Hematopoietic multipotent progenitor cell treated with erythropoietin and hydrocortisone succinate and interleukin-3 and kit ligand, for 15 days (in vitro differentiated cells): ENCODE measurements at regions not wholly inside any gene's neighbourhood (a gene's known extent, or its start where the extent isn't known, plus 50 kb on each side); places are given as distances from the start of the nearest gene placed in this dataset.
"Not testable (repeated sequence)": the region's sequence is repeated elsewhere in the genome, so short reads cannot be mapped to it uniquely, and the experiment has no call there.

ENCODE experiments used
- DNase-seq: peaks from one replicate; pipeline ENCODE4 v3.0.0-alpha.2; 2015; ENCODE audit warnings: low spot score

DNA sequence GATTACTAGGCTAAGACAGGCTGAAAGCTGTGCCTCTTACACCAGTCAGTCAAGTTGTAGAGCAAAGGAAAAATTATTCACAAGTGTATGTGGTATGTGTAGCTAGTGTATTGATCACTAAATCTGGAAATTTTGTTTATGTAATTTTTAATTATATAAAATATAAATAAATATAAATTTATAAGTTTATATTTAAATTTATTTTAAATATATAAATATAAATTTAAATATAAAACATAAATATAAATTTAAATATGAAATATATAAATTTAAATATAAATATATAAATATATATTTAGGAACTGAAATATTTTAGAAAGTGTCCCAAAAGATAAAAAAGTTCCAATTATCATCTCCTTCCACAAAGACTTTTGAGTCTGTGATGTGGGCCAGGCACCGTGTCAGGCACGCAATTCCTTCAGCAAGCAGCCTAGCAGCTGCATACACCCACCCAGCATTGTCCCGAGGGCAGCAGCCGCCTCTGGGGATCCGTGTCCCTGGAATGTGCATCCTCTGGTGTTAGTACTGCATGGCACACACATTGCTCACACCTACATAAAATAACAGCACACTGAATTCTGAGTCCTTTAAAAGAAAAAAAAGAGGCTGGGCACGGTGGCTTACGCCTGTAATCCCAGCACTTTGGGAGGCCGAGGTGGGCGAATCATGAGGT is 1098.0 kb downstream of the BRD1 start:
- no peak for DNase-seq

DNA sequence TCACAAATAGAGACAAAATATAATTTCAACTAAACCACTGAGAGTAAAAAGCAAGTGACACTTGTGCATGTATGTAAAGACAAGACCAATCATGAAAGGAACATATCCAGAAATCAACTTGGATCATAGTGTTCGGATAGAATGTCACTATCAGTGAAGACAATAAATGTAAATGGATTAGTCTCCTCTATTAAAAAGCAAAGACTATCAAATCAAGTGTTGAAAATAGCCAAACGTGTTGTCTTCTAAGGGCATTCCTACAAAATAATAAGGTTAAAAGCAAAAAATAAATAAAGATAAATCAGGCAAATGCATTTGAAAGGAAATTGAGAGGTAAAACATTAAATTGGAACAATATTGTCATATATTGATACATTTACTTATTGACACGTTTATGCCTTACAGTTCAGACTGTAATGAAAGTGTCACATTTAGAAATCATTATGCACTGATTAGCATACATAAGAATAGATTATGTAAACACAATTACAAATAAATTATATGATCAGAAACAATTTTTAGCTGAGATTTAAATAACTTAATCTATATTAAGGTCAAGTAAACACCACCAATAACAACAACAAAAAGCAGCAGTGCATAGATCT is 1100.1 kb downstream of the BRD1 start:
- no peak for DNase-seq

DNA sequence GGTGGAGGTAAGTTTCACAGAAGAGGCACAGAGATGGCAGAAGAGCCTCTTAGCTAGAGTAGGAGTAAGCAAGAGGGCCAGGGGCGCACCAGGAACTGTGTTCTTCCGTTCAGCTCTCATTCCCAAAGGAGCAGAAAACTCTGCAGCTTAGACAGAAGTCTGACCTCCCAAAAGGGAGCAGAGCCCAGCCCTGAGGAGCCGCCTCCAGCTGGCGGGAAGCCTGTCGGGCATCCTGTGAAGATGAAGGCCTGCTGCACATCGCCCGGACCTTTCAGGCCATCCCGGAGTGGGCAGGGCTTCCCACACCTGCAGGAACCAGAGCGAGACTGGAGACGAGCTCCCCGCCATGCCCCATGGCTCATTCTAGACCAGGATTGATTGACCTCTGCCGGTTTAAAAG is 1102.8 kb downstream of the BRD1 start:
- DNase-seq, result no peak

DNA sequence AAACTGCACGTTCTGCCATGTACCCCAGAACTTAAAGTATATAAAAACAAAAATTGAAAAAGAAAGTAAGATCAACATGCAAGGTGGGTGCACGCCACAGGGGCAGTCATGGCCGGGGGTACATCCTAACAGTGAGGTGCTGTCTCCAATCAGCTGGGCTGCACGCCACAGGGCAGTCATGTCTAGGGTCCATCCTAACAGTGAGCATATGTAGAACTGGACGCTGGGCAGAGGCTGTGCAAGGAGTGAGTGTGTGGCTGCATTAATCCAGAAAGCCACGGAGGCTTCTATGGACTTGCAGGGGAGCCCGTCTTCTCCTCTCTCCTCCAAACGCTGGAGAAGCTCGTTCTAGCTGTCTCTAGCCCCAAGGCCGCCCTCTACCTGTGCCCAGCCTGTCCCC is 1105.0 kb downstream of the BRD1 start:
- no peak for DNase-seq

DNA sequence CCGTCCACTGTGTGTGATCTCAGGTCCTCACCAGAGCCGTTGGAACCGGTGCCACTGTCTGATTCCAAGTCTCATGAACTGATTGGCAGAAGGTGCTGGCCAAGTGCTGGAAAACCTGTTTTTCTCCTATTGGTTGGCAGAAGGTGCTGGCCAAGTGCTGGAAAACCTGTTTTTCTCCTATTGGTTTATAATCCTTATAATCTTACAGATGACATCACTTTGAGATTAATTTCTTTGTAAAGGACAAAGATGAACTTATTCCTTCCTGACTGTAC is 1106.3 kb downstream of the BRD1 start:
- no peak for DNase-seq

DNA sequence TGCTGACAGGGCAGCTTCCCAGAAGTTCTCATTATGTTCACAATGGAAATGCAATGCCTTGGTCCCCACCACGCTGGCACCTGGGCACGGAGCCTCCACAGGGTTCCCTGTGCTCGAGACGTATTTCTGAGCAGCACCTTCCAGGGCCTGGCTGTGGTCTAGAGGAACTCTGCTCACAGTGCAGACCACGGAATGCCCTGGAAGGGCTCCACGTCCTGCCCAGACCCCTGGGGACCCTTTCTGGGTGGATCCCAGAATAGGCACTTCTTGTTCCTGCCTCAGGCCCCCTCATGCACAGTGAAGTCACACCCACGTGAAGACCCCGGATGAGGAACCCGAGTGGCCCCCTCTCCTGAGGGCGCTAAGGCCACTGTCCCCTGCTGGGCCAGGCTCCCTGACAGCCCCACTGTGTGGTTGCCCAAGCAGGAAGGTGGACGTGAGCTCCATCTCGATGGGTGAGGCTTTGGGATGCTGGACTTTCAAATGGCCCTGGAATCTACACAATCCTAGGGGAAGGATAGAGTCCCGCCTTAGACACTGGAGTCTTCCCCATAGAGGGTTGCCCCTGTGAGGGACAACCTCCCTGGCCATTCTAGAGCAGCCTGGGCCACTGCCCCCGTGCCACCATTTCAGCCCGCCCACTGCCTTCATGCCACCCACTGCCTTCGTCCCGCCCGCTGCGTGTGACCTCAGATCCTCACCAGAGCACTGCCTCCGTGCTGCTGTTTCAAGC is 1106.8 kb downstream of the BRD1 start:
- no peak for DNase-seq

DNA sequence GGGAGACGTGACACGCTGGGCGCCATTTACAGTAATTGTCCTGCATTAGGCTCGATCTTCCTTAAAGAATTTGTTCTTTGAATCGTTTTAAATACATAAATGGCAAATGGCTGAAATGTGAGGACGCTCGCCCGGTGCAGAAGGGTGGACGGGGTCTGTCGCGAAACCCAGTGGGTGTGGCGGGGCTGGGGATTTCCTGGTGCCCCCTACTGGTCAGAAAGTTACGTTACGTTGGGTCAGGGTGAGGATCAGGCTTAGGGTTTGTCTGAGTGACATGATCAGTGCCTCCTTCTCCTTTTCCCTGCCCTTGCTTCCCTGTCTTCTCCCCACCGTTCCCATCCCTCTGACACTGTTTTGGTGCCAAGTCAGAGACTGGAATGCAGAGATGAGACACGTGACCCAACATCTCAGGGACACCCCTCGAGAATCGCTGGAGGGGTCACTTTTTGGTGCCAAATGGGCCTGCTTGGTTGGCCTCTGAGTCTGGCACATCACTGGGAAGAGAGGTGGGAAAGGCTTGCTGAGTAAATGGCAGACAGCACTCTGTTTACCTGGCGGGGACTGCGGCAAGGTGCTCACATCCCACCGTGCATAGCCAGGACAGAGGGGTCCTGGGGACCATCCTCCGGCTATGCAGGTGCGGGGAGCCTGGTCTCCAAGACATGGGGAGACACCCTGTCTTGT is 1107.6 kb downstream of the BRD1 start:
- no peak for DNase-seq

DNA sequence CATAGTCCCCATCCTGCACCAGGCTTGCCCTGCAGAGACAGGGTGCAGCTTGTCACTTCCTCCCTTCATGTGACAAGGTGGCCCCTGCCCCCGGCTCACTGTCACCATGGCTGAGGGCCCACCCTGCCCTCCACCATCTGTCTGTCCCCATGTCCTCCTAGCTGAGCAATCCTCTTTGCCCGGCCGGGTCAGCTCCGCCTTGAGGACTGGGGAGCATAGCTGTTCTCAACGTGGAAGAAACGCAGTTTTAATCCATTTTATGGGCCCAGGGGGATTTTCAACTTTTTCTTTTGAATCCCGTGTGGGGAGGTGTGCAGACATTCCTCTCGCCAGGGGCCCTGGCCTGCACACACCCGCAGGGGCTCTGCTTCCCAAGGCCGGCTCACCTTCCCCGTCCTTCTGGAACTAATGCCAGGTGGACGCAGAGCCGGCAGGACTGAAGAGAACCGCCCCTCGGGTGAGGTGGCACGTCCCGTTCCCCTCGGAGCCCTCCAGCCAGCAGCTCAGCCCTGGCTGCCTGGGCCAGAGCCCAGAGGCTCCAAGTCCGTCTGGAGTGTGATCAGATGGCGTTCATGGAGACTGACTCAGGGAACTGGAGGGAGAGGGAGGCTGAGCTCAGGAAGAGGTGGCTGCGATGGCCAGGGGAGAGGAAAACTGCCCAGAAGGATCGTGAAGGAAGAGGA is 1108.7 kb downstream of the BRD1 start:
- no peak for DNase-seq

DNA sequence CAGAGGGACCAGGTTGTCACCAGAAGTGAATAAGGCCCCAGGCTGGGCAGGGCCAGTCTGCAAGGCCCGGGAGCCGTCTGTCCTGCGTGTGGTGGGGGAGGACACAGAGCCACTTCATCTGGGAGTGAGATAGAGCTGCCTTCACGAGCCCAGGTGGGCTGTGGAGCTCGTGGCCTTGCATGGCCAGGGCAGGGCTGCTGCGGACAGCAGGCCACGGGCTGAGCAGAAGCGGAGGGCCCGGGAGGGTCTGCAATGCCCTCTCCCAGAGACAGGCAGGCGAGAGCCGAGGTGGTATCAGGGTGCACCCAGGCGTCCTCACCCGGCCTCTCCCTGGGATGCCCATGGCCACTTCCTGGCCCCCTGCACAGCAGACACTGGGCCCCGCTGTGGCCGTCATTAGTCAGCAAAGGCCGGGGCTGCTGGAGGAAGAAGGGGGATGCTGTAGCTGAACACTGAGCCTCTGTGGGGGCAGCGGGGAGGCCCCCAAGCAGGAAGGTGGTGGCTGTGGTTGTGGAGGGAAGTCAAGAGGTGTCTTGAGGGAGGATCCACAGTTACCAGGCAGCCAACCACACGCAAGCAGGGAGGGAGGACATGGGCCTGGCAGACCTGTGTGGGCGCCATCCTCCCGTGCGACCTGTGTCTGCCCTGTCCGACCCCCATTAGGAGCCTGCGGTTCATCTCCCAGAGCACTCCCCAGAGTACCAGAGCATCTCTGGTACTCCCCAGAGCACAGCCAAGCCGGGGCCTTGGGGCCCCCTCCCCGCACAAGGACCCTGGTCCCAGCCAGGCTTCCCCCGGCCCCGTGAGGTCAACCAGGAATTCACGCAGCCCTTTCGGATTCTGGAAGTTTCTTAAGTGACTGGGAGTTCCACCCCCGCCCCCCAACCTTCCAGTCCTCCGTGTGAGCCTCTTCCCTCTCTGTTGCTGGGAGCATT is 1109.5 kb downstream of the BRD1 start:
- no peak for DNase-seq

DNA sequence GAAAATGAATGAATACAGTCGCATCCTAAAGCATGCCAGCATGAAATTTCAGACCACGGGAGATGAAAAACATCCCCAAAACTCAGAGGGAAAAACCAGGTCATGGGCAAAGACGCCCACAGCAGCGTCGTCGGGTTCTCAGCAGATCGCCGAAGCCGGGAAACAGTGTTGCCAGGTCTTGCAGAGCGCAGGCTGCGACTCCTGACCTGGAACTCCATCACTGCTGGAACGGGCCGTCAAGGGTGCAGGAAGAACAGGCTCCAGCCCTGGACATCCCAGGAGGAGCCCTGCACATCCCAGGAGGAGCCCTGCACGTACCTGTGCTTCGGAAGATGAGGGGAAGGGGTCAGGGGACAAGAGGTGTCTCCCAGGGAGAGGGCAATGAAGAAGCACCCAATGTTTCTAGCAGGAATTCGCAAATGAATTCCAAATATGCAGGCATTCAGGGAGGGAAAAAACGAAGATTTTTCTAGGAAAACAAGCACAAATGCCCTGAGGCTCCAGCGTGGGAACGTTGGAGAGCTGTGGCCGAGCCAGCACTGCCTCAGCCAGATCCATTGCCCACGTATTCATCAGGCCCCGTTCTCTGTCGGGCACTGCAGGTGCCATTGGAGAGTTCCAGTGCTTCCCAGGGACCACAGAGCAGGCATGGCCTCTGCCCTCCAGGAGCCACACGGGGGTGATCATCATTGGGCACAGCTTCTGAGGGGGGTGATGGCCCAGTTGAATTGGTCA is 1110.4 kb downstream of the BRD1 start:
- no peak for DNase-seq

DNA sequence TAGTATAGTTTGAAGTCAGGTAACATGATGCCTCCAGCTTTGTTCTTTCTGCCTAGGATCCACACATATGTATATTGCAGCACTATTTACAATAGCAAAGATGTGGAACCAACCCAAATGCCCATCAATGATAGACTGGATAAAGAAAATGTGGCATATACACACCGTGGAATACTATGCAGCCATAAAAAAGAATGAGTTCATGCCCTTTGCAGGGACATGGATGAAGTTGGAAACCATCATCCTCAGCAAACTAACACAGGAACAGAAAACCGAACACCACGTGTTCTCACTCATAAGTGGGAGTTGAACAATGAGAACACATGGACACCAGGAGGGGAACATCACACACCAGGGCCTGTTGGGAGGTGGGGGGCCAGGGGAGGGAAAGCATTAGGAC is 1111.5 kb downstream of the BRD1 start:
- not testable (repeated sequence) for DNase-seq

DNA sequence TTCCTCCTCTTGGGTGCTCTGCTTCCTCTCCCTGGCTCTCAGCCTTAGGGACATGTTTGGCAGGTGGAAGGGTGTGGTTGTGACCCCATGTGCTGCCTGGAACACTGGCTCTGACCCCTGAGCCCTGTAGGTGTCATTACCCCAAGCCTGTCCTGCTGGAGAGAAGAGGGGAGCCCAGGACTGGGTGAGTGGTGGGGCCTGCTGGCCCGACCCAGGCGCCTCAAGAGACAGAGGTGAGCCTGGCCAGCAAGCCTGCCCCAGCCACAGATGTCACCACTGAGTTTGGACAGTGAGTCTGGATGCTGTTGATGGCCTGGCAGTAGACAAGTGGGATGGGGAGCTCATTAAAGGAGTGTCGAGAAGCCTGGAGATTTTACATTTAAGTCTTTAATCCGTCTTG is 1112.2 kb downstream of the BRD1 start:
- no peak for DNase-seq

DNA sequence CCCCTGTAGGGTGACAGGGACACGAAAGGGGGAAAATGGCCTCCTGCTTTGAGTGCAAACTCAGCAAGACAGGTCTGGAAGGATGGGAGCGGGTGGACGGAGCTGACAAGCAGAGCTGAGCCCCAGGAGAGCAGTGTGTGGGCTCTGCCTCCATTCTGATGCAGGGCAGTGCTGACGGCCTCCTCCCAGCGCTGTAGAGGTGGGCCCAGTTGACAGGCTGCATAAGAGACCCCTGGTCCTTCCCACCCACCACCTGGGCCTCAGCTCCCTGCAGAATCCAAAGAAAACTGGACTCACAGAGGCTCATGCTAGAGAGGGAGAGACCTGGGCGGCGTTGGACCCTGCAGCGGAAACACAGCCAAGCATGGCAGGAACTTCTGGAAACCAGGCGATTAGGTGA is 1113.4 kb downstream of the BRD1 start:
- DNase-seq, result no peak

DNA sequence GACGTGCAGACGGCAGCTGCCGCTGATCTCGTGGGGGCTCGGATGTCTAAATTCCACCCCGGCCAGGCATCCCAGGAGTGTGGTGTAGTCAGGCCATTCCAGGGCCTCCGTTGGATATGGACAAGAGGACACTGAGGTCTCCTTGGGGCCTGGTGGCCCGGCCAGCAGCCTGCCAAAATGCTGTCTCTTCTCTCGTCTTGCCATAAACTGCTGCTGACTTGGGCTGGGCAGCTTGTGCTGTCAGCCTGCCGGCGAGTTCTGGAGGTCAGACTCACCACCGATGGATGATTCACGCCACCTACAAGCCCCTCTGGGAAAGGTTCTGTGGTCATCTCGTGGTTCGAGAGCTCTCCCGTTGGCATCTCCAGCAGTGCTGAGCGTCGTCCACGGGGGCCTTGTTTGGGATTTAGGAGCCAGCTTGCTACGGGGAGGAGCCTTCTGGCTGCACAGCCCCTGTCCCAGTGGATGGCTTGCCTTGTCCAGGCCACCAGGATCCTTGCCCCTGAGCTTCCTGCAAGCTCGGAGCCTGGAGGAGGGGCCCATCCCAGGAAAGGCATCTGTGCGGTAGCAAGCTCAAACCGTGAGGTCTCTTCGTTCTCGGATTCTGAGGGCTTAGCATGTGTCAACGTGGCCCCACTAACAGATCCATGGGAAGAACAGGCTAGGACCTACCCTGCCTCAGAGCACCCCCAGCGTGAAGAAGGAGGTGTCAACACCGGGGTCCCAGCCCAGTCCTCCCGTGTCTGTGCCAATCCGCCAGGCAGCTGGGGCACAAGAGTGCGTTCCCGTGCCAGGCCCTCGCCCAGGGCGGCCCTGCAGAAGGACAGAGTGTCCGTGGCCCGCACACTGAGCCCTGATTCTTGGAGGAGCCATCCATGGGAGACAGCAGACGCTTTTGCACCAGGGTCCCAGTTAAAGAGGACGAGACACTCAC is 1114.1 kb downstream of the BRD1 start:
- no peak for DNase-seq

DNA sequence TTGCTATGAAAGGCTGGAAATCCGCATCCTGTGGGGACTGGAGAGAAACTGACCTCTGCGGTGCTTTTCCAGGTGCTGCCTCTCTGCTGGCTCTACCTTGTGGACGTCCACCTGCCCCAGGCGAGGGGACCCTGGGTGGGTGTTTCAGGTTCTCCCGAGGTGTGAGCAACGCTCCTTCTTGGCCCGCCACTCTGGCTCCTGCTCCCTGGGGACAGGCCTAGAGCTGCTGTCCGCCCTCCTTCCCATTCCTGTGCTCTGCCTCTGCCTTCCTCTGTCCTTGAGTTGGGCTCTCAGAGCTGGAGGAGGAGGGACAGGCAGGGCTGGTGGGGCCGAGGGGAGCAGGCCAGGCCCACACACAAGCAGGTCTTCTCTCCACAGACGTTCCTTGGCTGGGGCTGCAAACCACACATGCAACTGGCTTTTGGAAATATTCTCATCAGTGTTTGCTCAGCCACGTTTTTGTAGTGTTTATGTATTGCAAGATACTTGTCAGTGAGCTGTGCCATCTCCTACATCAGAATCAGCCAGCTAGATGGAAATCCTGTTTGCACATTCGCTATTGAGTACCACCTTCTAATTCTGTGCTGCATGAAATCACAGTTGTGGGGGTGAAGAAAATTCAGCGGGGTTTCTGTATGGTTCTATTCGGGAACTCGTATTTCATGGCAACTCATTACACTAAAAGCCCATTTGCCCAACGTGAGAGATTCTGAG is 1115.0 kb downstream of the BRD1 start:
- DNase-seq, result no peak

DNA sequence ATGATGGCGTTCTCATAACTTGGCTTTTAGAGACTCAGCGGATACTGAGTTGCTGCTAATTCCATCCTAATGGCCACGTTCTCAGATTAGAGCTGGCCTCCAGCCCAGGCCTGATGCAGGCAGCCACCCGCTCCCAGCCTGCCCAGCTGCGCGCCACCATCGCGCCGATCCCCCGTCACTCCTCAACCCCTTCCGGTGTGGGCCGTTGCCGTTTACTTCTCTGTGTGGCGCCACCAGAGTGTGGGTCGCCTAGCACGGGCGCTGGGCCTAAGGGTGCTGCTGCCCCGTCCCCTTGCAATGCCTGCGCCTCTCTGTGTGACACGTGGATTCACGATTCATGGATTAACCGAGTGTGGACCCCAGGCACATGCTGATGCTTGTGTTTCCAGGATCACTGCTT is 1116.0 kb downstream of the BRD1 start:
- no peak for DNase-seq

DNA sequence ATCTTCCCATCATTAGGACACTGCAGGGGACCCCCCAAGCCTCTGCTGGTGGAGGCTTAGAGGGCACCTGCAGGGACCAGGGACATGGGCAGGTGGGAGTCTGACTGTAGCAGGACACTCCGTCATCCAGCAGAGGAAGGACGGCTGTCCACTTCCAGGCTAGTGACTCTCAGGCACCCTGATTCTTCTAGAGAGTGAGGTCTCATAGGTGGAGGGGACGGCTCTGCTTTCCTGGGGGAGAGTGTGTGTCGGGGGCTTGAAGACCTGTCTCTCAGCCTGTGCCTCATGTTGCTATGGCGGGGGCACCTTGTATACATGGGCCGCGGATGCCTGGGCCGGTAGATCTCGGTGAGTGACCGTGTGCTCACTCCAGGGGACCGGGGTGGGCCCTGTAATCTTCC is 1116.6 kb downstream of the BRD1 start:
- no peak for DNase-seq

DNA sequence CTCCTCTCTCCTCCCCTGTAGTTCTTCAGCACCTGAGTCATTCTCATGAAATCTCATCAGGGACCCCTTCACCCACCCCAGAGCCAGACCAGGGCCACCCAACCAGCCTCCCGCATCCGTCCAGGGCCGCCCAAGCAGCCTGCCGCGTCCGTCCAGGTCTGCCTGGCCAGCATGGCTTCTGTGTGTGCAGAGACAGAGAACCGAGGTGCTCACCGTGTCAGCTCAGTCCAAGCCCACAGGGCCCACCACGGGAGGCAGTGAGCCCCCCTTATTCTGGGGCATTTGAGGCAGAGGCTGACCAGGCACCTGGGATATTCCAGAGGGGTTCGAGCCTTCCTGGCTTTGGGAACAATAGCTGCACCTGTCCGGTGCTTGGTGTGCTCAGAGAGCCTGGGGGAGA is 1117.3 kb downstream of the BRD1 start:
- no peak for DNase-seq

DNA sequence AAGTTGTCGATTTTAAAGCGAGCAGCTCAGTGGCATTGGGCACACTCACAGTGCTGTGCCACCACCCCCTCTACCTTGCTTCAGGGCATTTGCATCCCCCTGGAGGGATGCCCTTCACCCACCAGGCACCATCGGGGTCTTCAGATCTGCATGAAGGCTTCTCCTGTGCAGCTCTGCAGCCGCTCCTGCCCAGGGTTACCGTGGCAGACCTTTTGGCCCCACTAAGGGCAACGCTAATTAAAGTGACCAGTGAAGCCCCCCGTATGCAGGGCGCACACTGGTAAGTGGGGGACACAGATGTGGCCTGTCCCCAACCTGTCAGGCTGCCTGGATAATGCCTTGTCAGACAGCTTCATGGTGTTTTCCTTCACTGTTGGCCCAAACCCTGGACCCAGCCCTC is 1117.7 kb downstream of the BRD1 start:
- no peak for DNase-seq
